ENCODE measurements at regions not wholly inside any gene's neighbourhood (a gene's known extent, or its start where the extent isn't known, plus 50 kb on each side); places are given as distances from the start of the nearest gene placed in this dataset.
"Not testable (repeated sequence)": the region's sequence is repeated elsewhere in the genome, so short reads cannot be mapped to it uniquely, and the experiment has no call there.

GRCh38 chr4:115187136-115187535, 73.7 kb upstream of the NDST4 start:
- DNase-seq (ENCODE audit: low spot score), result no peak
- Histone ChIP-seq H3K9me3 (ENCODE audit: severe bottlenecking) (no peaks in the 10 kb centered on the region), H3K36me3 (ENCODE audit: low read depth) (no peaks in the 10 kb centered on the region), H3K27me3 (ENCODE audit: insufficient read depth, poor library complexity, severe bottlenecking) (no peaks in the 10 kb centered on the region), H3K27ac (ENCODE audit: poor library complexity, severe bottlenecking) (no peak overlapping the region), H3K4me3 (ENCODE audit: severe bottlenecking) (no peak overlapping the region), H3K4me1 (ENCODE audit: insufficient read depth, poor library complexity, severe bottlenecking) (no peaks in the 10 kb centered on the region)
- ATAC-seq (ENCODE audit: low read depth), result no peak
- no peak for TF ChIP-seq CTCF (IDR thresholded peaks at IDR 0.05; ENCODE audit: poor library complexity, severe bottlenecking)

- H3K27ac ChIP-seq (ENCODE audit: poor library complexity, severe bottlenecking); H3K9me3 ChIP-seq (ENCODE audit: severe bottlenecking); ATAC-seq (ENCODE audit: low read depth); DNase-seq (ENCODE audit: low spot score); H3K4me3 ChIP-seq (ENCODE audit: severe bottlenecking); H3K4me1 ChIP-seq (ENCODE audit: insufficient read depth, poor library complexity, severe bottlenecking); H3K36me3 ChIP-seq (ENCODE audit: low read depth); H3K27me3 ChIP-seq (ENCODE audit: insufficient read depth, poor library complexity, severe bottlenecking): not testable (repeated sequence)
Measured at GRCh38 chr4:115179438-115180062, 66.1 kb upstream of the NDST4 start.

DNA sequence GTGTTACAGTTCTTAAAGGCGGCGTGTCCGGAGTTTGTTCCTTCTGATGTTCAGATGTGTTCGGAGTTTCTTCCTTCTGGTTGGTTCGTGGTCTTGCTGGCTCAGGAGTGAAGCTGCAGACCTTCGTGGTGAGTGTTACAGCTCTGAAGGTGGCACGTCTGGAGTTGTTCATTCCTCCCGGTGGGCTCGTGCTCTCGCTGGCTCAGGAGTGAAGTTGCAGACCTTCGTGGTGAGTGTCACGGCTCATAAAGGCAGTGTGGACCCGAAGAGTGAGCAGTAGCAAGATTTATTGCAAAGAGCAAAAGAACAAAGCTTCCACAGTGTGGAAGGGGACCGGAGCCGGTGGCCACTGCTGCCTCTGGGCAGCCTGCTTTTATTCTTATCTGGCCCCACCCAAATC, 65.3 kb upstream of the NDST4 start:
- not testable (repeated sequence) for H3K4me1 ChIP-seq (ENCODE audit: insufficient read depth, poor library complexity, severe bottlenecking); H3K9me3 ChIP-seq (ENCODE audit: severe bottlenecking); H3K4me3 ChIP-seq (ENCODE audit: severe bottlenecking); ATAC-seq (ENCODE audit: low read depth); H3K27me3 ChIP-seq (ENCODE audit: insufficient read depth, poor library complexity, severe bottlenecking); H3K36me3 ChIP-seq (ENCODE audit: low read depth); H3K27ac ChIP-seq (ENCODE audit: poor library complexity, severe bottlenecking); DNase-seq (ENCODE audit: low spot score)

DNA sequence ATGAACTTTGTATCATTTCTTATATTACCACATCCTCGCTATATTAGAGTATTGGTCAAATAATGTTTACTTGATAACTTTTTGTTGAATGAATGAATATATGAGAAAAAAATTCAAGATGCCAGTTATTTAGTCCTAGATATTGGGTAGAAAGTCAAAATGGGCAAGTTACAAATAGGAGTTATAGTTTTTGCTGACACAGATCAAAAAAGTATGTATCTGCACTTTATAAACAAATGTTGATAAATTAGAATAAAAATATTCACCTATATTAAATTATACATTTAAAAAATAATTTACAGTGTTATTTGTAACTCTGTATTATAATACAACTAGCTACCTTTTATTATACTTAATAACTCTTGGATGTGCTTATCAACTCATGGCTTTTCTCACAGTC, 57.8 kb upstream of the NDST4 start:
- no peak for TF ChIP-seq CTCF (IDR thresholded peaks at IDR 0.05; ENCODE audit: poor library complexity, severe bottlenecking)
- no peak for ATAC-seq (ENCODE audit: low read depth)
- no peaks in the 10 kb centered on the region for H3K36me3 ChIP-seq (ENCODE audit: low read depth)

GRCh38 chr4:115165503-115165902, 52.1 kb upstream of the NDST4 start:
- Histone ChIP-seq H3K27ac (ENCODE audit: poor library complexity, severe bottlenecking) (no peak overlapping the region), H3K36me3 (ENCODE audit: low read depth) (no peaks in the 10 kb centered on the region), H3K4me3 (ENCODE audit: severe bottlenecking) (no peak overlapping the region), H3K4me1 (ENCODE audit: insufficient read depth, poor library complexity, severe bottlenecking) (no peaks in the 10 kb centered on the region), H3K27me3 (ENCODE audit: insufficient read depth, poor library complexity, severe bottlenecking) (no peaks in the 10 kb centered on the region), H3K9me3 (ENCODE audit: severe bottlenecking) (no peaks in the 10 kb centered on the region)
- DNase-seq (ENCODE audit: low spot score), result no peak
- TF ChIP-seq CTCF (IDR thresholded peaks at IDR 0.05; ENCODE audit: poor library complexity, severe bottlenecking), result no peak
- ATAC-seq (ENCODE audit: low read depth), result no peak

More for the DNA sequence above, 57.8 kb upstream of the NDST4 start:
- Histone ChIP-seq H3K27ac (ENCODE audit: poor library complexity, severe bottlenecking) (no peak overlapping the region), H3K9me3 (ENCODE audit: severe bottlenecking) (no peaks in the 10 kb centered on the region), H3K4me1 (ENCODE audit: insufficient read depth, poor library complexity, severe bottlenecking) (no peaks in the 10 kb centered on the region), H3K27me3 (ENCODE audit: insufficient read depth, poor library complexity, severe bottlenecking) (no peaks in the 10 kb centered on the region), H3K4me3 (ENCODE audit: severe bottlenecking) (no peak overlapping the region)
- DNase-seq (ENCODE audit: low spot score), result no peak
